ENCODE measurements at regions not wholly inside any gene's neighbourhood (a gene's known extent, or its start where the extent isn't known, plus 50 kb on each side); places are given as distances from the start of the nearest gene placed in this dataset.
A peak's percentile ranks its signal among the peaks of the same experiment; 100 is the strongest.

DNA sequence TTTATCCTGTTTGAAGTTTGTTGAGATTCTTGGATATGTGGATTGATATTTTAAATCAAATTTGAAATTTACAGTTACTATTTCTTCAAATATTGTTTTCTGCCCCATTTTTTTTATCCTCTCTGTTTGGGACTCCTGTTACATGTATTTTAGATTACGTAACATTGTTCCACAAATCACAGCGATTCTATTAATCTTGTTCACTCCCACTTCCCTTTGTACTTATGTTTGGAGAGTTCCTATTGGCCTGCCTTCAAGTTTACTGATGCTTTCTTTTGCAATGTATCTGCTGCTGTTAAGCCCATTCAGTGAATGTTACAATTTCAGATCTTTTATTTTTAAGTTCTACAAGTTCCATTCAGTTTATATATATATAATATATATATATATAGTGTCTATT lies 288.3 kb upstream of the TNRC6C start:
- no peak for DNase-seq

DNA sequence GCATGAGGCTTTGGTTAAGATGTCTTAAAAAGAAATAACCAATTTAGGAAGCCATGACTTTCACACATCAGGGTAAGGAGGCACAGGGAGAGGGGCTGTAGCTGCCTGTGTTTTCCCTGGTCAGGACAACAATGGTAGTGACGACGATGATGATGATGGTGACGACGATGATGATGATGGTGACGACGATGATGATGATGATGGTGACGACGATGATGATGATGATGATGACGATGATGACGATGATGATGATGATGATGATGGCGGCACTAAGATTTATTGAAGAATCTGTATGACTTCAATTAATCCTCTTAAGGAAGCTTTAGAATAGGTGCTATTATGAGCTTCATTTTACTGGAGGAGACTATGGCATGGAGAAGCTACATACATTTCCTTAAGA lies 284.1 kb upstream of the TNRC6C start:
- DNase-seq, result no peak

- DNase-seq, result no peak
Observed at GRCh38 chr17:77675411-77675810, 283.1 kb upstream of the TNRC6C start.

- DNase-seq, result no peak
Observed at GRCh38 chr17:77675816-77676215, 282.7 kb upstream of the TNRC6C start.

GRCh38 chr17:77676237-77676661 lies 282.3 kb upstream of the TNRC6C start:
- DNase-seq, result no peak

DNA sequence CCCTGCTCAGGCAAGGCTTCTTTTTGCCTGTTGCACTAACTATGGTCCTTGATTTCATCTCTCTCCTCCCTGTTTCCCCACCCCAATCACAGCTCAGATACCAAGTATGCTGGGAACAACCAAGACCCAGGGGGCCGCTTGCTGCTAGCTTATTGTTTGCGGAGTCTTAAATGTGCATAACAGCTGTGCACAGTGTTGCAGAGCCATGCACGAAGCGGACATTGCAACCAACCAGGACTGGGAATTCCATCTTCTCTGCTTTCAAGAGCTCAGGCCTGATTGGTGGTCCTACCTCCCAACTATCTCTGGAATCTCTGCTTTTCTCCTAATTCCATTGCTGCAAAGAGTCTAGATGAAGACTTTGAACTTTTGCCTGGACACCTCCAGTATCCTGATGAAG lies 281.3 kb upstream of the TNRC6C start:
- DNase-seq, result no peak

GRCh38 chr17:77677630-77678029 lies 280.9 kb upstream of the TNRC6C start:
- DNase-seq, result no peak

- DNase-seq, result no peak
Observed at GRCh38 chr17:77679589-77679988, 278.9 kb upstream of the TNRC6C start.

- no peak for DNase-seq
Observed at GRCh38 chr17:77681861-77682260, 276.6 kb upstream of the TNRC6C start.

DNA sequence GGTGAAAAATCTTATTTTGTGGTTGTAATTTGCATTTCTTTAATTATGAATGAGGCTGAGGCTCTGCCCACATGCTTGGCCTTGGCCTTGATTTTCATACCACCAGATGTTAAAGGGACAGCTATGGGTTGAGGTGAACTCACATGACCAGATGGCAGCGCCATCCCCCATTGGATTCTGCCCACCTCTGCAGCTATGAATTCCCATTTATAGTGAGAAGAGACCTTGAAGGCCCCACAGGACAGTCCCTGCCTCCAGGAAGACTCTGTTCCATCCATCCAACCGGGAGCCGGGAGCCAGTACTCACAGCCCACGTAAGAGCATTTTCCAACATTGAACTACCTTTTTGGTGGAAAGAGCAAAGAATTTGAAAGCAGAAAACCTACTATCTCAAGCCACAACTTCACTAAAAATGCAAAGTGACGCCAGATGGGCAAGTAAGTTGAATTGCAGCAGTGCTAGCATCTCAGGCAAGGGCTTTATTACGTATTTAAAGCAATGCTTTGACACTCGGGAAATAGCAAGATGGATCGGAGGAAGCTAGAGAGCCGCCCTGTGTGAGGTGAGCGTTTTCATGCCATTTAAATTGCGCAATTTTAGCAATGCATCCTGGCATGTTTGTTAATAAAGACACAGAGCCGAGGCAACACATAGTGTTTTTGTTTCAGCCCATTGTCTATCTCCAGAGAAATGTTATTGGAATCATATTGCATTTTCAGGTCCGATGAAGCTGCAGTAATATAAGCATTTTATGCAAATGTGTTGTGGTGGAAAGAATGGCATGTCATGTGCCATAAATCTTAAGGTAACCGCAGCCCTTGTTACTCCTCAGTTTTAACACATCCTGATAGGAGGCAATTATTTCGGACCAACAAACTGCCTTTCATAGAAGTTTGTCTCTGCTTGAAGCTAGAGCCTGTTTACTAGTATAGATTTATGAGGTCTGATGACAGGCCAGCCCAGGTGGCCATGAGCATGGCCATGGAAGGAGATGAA lies 273.4 kb upstream of the TNRC6C start:
- DNase-seq, result no peak

DNA sequence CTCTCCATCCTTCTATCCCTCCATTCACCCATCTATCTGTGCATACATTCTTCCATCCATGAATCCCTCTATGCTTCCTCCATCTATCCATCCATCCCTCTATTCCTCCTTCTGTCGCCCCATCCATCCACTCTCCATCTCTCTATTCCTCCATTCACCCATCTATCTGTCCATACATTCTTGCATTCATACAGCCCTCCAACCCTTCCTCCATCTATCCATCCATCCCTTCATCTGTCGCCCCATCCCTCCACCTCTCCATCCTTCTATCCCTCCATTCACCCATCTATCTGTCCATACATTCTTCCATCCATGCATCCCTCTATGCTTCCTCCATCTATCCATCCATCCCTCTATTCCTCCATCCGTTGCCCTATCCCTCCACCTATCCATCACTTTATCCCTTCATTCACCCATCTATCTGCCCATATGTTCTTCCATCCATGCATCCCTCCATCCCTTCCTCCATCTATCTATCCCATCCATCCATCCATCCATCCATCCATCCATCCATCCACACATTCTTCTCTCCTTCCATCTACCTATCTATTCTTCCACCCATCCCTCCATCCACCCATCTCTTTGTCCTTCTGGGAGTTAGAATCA lies 272.5 kb upstream of the TNRC6C start:
- no peak for DNase-seq

DNA sequence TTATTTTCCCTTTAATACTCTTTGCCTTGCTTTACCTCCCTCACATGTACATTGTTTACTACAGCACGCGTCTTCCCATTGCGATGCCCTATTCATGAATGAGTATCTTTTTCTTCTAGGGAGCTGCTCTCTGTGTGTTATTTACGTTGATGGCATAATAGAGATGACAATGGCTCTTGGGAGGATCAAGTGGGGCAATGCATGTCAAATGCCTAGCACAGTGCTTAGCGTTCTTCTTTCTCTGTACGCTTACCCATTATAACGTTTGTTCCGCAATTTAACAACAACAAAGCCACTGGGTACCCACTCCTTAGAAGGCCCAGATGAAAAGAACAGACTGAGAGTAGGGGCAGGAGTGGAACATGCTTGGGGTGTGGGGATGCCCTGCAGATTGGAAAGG lies 271.6 kb upstream of the TNRC6C start:
- no peak for DNase-seq

GRCh38 chr17:77687417-77687816 lies 271.1 kb upstream of the TNRC6C start:
- no peak for DNase-seq

DNA sequence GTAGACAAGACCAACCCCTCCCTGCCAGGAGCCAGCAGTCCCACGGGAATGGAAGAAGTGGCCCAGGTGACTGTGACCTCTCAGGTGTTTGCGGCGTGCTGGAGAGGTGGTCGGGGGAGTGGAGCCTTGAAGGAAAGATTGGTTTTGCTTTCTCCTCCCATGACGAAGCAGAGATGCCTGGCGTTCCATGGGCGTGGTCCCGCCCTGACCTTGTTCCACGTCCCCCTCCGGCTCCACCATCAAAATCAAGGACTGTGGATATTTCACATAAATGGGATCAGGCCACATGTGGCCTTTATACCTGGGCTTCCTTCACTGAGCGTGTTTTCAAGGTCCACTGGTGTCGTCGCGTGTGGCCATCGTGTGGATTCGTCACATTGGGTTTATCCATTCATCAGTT lies 270.6 kb upstream of the TNRC6C start:
- no peak for DNase-seq

- DNase-seq, result no peak
Observed at GRCh38 chr17:77688369-77688768, 270.1 kb upstream of the TNRC6C start.

DNA sequence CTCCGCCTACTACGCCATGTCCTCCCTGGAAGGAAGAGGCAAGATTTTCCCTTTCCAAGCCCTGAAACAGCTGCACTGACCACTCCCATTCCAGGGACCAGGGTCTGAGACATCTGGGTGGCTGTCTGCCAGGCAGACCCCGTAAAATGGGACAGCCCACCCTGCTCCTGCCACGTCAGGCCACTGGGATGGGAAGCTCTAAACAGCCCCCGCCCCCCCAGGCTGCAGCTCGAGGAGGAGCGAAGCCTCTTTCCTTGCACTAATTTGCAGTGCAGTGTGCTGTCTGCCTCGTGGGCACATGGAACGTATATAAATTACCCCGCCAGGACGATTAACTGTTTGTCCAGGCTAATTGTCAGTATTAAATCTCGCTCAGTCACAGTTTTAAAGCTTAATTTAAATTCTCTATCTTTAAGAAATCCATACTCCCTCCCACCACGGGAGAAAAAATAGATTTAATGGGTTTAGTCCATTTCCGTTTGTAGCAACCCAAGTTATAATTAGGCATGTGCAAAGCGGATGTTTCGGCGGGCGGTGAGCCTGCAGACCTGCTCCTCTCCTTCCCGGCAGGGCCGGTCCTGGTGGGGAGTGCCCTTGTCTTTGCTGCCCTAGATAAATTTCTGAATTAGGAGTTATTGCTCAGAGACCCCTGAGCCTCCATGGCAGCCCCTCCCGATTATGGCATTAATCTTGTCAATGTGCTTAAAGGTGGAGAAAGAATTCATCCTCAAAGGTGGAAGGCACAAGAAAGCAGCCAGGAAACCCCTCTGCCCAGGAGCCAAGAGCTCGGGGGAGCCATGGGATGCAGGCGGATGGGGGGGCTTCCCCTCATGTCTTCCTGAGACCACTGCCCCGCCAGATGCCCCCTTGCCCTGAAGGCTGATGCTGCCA lies 268.0 kb upstream of the TNRC6C start:
- no peak for DNase-seq

DNA sequence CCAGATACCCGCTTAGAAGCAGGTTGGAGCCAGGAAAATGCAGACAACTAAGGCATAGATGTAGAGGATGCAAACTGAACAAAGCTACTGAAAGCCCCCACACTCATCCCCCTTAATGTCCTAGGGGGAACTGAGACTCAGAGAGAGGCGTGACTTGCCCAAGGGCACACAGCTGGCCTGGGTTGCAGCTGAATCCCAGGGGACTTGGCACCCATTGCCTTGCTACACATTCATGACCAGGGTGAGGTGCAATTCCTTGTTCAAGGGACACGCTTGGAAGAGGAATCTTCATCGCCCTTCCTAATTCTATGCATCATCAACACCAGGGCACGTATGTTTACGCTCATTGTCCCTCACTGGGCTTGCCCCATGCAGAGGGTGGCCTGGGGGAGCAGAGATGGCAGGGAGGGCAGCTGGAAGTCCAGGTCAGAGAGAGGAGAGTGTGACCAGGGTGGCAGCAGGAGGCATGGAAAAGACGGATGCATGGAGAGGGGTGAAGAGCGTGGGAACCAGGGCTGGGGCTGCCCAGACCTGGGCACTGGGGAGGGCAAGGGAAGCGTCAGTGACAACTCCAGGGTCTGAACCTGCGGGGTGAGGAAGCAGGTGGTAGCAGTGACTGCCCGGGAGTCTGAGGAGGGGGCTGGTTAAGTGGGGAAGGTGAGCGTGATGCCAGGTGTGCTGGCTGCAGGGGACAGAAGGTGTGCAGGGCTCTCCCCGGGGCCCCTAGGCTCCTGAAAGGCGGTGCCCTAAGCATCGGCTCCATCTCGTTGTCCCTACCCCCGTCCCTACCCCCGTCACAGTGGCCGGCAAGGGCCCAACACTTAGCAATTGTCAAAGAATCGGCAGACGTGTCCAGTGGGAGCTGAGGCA lies 267.1 kb upstream of the TNRC6C start:
- DNase-seq, result no peak

GRCh38 chr17:77692571-77693161 lies 265.8 kb upstream of the TNRC6C start:
- DNase-seq, result peak; percentile 26

- no peak for DNase-seq
Observed at GRCh38 chr17:77693301-77693700, 265.2 kb upstream of the TNRC6C start.

DNA sequence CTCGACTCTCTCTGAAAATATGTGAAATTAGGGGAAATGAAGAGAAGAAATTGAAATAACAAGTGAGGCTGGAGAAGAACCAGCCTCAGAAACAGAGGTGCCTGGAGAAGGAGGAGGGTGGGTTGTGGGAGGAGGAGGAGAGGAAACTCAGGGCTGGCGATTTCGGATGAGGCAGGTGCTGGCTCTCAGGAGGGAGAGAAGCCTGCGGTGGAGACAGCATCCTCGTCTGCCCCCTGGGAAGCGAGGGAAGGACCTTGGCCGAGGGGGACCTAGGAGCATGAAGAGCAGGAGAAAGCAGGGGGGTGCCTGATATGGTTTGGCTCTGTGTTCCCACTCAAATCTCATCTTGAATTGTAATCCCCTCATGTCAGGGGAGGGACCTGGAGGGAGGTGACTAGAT lies 264.7 kb upstream of the TNRC6C start:
- DNase-seq, result no peak

DNA sequence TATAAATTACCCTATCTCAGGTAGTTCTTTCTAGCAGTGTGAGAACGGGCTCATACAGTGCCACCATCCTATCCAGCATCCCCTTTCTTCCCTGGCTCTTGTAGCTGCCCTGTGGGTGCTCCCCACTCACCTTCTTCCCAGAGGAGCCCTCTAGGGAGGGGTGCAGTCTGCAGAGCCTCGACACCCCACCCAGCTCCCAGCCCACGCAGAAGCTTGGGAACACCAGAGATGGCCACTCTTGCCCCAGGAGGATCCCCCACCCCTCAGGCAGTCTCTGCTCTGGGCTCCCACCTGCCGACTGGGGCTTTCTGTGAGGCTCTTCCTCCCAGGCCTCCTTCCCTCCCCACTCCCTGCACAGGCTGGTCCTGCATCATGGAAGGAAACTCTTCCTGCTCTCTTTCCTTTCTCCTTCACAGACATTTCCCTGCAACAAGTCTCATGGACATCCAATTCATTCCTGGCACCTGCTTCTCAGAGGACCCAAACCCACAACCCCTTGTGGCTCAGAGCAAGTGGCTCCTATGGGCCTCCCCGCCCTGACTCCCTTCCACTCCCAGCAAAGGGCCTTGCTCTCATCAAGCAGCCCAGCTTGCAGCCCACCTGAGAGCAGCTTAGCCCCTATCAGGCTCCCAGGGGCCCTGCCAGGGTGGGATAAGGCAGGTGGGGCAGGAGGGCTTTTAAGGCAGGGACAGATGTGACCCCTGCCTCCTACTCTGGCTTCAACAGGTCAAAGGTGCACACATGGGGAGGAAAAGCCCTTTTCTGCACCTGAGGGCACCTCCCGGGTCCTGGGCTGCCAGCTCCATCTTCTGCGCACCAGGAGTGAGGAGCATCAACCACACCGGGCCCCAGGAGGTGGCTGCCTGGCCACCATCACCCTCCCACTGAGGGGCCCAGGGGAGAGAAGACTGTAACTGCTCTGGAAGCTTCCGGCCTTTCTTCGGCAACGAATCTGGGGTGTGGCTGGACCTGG lies 263.8 kb upstream of the TNRC6C start:
- no peak for DNase-seq

Data from activated CD4-positive, alpha-beta T cell treated with anti-CD3 and anti-CD28 coated beads, Interleukin-10, Interleukin-2, amounts not matched to agents 100 ng/mL and 50 ng/mL, durations not matched to agents 16 hours and 8 hours (primary cell).